Testis (tissue), 2 donors: ENCODE measurements at regions not wholly inside any gene's neighbourhood (a gene's known extent, or its start where the extent isn't known, plus 50 kb on each side); places are given as distances from the start of the nearest gene placed in this dataset.

ENCODE experiments used
- POLR2A ChIP-seq: fragments of 450-650 bp; IDR thresholded peaks from one replicate; pipeline ENCODE4 v1.6.1; 2017; ENCODE audit warnings: antibody characterized with exemption, mild to moderate bottlenecking, moderate library complexity
- TF ChIP-seq, protein P1 (sequence below), 3 experiments: fragments of 450-650 bp in 2 of 3; fragments of 200-600 bp in 1 of 3; sonication (generic) in 1 of 3; IDR thresholded peaks; one replicate each; pipeline ENCODE4 v1.5.1; 2016 to 2019; ENCODE audit warnings: antibody characterized with exemption in 3 of 3, mild to moderate bottlenecking in 2 of 3, moderate library complexity in 1 of 3

DNA sequence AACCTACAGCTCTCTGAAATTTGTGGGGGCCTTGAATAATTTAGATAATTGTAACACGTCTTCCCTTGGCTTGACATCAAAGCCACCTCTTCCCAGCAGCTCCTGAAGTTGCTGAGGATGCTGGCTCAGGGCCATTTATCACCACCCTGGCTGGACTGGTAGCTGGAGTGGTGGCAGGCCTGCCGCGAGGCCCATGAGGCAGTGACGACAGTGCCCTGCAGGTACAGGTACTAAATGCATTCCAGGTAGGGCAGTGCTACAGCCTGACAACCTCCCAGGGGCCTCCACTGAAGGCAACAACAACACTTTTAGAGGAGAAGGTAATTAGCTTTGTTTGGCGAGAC lies 270.2 kb upstream of the KLF4 start:
- TF ChIP-seq, protein P1, sequence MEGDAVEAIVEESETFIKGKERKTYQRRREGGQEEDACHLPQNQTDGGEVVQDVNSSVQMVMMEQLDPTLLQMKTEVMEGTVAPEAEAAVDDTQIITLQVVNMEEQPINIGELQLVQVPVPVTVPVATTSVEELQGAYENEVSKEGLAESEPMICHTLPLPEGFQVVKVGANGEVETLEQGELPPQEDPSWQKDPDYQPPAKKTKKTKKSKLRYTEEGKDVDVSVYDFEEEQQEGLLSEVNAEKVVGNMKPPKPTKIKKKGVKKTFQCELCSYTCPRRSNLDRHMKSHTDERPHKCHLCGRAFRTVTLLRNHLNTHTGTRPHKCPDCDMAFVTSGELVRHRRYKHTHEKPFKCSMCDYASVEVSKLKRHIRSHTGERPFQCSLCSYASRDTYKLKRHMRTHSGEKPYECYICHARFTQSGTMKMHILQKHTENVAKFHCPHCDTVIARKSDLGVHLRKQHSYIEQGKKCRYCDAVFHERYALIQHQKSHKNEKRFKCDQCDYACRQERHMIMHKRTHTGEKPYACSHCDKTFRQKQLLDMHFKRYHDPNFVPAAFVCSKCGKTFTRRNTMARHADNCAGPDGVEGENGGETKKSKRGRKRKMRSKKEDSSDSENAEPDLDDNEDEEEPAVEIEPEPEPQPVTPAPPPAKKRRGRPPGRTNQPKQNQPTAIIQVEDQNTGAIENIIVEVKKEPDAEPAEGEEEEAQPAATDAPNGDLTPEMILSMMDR (IDR thresholded peaks at IDR 0.05): no peak
- no peak for TF ChIP-seq POLR2A
